ENCODE measurements at regions not wholly inside any gene's neighbourhood (a gene's known extent, or its start where the extent isn't known, plus 50 kb on each side); places are given as distances from the start of the nearest gene placed in this dataset.

DNA sequence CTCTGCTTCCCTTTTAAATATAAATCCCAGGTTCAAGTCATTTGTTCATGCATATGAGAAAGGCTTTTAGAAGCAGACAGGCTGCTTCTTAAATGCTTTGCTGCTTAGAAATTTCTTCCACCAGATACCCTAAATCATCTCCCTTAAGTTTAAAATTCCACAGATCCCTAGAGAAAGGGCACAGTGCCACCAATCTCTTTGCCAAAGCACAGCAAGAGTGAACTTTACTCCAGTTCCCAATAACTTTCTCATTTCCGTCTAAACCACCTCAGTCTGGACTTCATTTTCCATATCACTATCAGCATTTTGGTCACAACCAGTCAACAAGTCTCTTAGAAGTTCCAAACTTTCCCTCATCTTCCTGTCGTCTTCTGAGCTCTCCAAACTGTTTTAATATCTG lies 679.8 kb upstream of the FTMT start:
- intact Hi-C loops (cut with micrococcal nuclease): no loop called here
- TF ChIP-seq, protein P1, sequence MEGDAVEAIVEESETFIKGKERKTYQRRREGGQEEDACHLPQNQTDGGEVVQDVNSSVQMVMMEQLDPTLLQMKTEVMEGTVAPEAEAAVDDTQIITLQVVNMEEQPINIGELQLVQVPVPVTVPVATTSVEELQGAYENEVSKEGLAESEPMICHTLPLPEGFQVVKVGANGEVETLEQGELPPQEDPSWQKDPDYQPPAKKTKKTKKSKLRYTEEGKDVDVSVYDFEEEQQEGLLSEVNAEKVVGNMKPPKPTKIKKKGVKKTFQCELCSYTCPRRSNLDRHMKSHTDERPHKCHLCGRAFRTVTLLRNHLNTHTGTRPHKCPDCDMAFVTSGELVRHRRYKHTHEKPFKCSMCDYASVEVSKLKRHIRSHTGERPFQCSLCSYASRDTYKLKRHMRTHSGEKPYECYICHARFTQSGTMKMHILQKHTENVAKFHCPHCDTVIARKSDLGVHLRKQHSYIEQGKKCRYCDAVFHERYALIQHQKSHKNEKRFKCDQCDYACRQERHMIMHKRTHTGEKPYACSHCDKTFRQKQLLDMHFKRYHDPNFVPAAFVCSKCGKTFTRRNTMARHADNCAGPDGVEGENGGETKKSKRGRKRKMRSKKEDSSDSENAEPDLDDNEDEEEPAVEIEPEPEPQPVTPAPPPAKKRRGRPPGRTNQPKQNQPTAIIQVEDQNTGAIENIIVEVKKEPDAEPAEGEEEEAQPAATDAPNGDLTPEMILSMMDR (IDR thresholded peaks at IDR 0.05; ENCODE audit: borderline replicate concordance): no peak
- H3K4me3 ChIP-seq: no peak overlapping the region
- no peaks in the 10 kb centered on the region for H3K36me3 ChIP-seq
- no peak overlapping the region for H3K27ac ChIP-seq (replicated peaks)
- no peak for DNase-seq
- no peaks in the 10 kb centered on the region for H3K4me1 ChIP-seq
- no peaks in the 10 kb centered on the region for H3K27me3 ChIP-seq (ENCODE audit: low read depth)
- peaks cover 12% of the 10 kb centered on the region for H3K9me3 ChIP-seq (replicated peaks)

DNA sequence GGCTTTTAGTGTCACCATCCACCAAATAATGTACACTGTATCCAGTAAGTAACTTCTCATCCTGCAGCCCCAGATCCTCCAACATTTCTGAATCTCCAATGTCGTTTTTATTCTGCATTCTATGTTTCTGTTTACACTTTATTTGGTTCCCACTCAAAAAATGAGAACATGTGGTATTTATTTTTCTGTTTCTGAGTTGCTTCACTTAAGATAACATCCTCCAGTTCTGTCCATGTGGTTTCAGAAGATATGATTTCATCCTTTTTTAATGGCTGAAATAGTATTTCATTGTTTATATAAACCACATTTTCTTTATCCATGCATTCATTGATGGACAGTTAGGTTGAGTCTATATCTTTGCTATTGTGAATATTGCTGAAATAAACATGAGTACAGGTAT lies 677.3 kb upstream of the FTMT start:
- no peaks in the 10 kb centered on the region for H3K27me3 ChIP-seq (ENCODE audit: low read depth)
- TF ChIP-seq, protein P1 (IDR thresholded peaks at IDR 0.05; ENCODE audit: borderline replicate concordance): no peak
- no peaks in the 10 kb centered on the region for H3K4me1 ChIP-seq
- H3K9me3 ChIP-seq (replicated peaks): no peaks in the 10 kb centered on the region
- no peak overlapping the region for H3K4me3 ChIP-seq
- no peak overlapping the region for H3K27ac ChIP-seq (replicated peaks)
- intact Hi-C loops (cut with micrococcal nuclease): no loop called here
- H3K36me3 ChIP-seq: no peaks in the 10 kb centered on the region
- no peak for DNase-seq

DNA sequence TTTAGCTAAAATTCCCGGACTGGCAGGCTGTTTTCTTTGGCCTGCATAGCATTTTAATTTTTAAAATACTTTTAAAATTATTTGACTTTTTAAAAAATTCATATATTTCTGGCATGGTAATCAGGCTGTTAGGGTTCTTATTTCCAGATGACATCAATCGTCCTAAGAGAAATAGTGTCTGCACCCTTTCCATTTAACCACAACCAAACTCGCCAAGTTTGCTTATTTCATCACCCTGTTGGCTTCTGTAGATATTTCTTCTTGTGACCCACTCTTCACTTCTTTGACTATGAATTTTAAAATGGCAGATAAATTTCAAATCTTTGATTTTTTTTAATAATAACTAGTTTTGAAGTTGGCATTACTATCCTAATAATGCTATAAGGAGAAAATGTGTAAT lies 675.7 kb upstream of the FTMT start:
- H3K9me3 ChIP-seq (replicated peaks): no peaks in the 10 kb centered on the region
- H3K4me1 ChIP-seq: no peaks in the 10 kb centered on the region
- no peak for DNase-seq
- TF ChIP-seq, protein P1 (IDR thresholded peaks at IDR 0.05; ENCODE audit: borderline replicate concordance): no peak
- intact Hi-C loops (cut with micrococcal nuclease): no loop called here
- H3K27me3 ChIP-seq (ENCODE audit: low read depth): no peaks in the 10 kb centered on the region
- no peaks in the 10 kb centered on the region for H3K36me3 ChIP-seq
- no peak overlapping the region for H3K27ac ChIP-seq (replicated peaks)
- no peak overlapping the region for H3K4me3 ChIP-seq

DNA sequence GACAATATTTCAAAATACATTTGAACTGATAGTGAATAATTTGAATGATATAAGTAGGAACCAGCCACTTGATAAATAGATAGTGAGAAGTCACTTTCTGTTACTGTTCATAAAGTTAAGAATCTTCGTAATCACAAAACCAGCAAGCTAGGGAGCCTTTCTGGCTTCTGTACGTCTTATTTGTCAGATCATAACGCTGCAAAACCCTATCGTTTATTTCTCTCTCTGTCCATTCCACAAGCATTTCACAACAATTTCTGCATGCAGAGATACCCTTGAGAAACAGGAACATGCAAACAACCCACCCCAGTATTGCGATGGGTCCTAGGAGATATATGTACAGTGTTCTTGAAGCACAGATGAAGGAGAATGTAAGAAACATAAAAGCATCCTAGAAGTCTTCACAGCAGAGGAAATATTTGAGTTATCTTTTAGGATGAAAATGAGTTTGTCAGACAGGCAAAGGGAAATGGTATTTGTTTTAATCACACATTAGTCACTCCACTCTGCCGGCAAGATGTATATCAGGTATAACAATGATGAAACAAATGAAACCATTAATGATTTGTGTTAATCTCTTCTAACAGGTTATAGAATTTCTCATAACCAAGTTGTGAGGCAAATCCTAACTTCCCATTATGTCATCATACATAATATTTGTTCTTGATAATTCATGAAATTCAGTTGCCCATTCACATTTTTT lies 668.7 kb upstream of the FTMT start:
- Histone ChIP-seq H3K27ac (replicated peaks) (no peak overlapping the region), H3K27me3 (ENCODE audit: low read depth) (no peaks in the 10 kb centered on the region), H3K36me3 (no peaks in the 10 kb centered on the region), H3K9me3 (replicated peaks) (no peaks in the 10 kb centered on the region), H3K4me1 (no peaks in the 10 kb centered on the region), H3K4me3 (no peak overlapping the region)
- TF ChIP-seq, protein P1 (IDR thresholded peaks at IDR 0.05; ENCODE audit: borderline replicate concordance): no peak
- no peak for DNase-seq
- intact Hi-C loops (cut with micrococcal nuclease): no loop called here

DNA sequence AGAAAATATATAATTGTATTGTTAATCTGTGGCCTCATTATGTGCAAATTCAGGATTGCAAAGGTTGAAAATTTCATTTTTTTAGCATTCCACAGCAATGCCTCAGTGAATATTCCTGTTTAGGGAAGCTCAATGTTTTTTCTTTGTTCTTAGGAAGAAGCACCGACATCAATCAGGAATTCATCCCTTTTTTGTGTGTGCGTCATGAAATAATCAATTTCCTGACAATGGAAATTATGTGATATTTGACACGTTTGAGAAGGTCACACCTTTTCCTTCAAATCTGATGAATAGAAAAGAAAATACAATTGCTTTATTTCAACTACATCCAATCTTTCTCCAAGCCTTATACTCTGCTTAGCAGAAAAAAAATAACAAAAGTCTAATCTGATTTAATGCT lies 662.8 kb upstream of the FTMT start:
- H3K4me1 ChIP-seq: no peaks in the 10 kb centered on the region
- intact Hi-C loops (cut with micrococcal nuclease): no loop called here

More for the DNA sequence above, 662.8 kb upstream of the FTMT start:
- H3K27me3 ChIP-seq (ENCODE audit: low read depth): no peaks in the 10 kb centered on the region
- H3K36me3 ChIP-seq: no peaks in the 10 kb centered on the region
- H3K9me3 ChIP-seq (replicated peaks): no peaks in the 10 kb centered on the region
- no peak overlapping the region for H3K27ac ChIP-seq (replicated peaks)
- TF ChIP-seq, protein P1 (IDR thresholded peaks at IDR 0.05; ENCODE audit: borderline replicate concordance): no peak
- no peak overlapping the region for H3K4me3 ChIP-seq
- no peak for DNase-seq

Data from left ventricle myocardium inferior (tissue), 1 donor.